NT2/D1 (cell line): ENCODE measurements at regions not wholly inside any gene's neighbourhood (a gene's known extent, or its start where the extent isn't known, plus 50 kb on each side); places are given as distances from the start of the nearest gene placed in this dataset.

Source experiments
- DNase-seq: peaks from one replicate; pipeline ENCODE4 v3.0.0-alpha.2; 2011; ENCODE audit warnings: low read depth, low spot score
- H3K27me3 ChIP-seq: 2 replicates; pipeline ENCODE4 v1.6.0; 2011; ENCODE audit warnings: mild to moderate bottlenecking; ENCODE audit not compliant: insufficient read length, insufficient read depth
- H3K36me3 ChIP-seq: 2 replicates; pipeline ENCODE4 v1.6.1; 2011; ENCODE audit warnings: mild to moderate bottlenecking, low read length, mixed read lengths; ENCODE audit not compliant: insufficient read depth, insufficient read length
- H3K4me1 ChIP-seq: 2 replicates; pipeline ENCODE4 v1.5.1; 2011; ENCODE audit not compliant: insufficient read depth, insufficient read length
- H3K4me3 ChIP-seq: 2 replicates; pipeline ENCODE4 v1.5.1; 2011; ENCODE audit warnings: low read depth; ENCODE audit not compliant: insufficient read length
- H3K9ac ChIP-seq: 2 replicates; pipeline ENCODE4 v1.6.0; 2011; ENCODE audit warnings: low read depth; ENCODE audit not compliant: insufficient read length
- H3K9me3 ChIP-seq: 2 replicates; pipeline ENCODE4 v1.5.1; 2011; ENCODE audit warnings: mild to moderate bottlenecking, low read length; ENCODE audit not compliant: insufficient read depth
- SUZ12 ChIP-seq: IDR thresholded peaks from 2 replicates; pipeline ENCODE4 v1.6.1; 2011; ENCODE audit not compliant: insufficient read length, insufficient read depth; ENCODE audit errors: extremely low read depth
- YY1 ChIP-seq: IDR thresholded peaks from 2 replicates; pipeline ENCODE4 v1.6.1; 2011; ENCODE audit not compliant: insufficient read length, insufficient read depth
- ZNF274 ChIP-seq: IDR thresholded peaks from 2 replicates; pipeline ENCODE4 v1.6.1; 2011; ENCODE audit warnings: mild to moderate bottlenecking, low read depth, low read length

DNA sequence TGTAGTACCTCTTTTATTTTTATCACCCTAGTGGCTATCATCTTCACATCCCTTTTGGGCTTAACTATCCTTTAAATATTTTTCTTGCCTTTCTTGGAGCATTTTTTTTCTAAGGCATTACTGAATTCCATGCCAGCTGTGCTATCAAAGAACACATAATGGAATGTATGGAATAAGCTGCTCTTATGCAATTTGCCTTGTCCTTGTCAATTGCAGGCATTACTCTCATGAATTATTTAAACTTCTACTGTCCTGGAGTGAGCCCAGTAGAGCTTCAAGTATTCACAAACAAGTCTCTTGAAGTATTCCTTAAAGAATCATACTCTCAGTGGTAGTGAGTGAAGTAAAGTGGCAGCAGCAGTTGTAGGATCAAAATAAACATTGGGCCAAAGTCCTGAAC is 144.6 kb upstream of the IGFBP7 start:
- TF ChIP-seq SUZ12 = no peak
- TF ChIP-seq YY1 = no peak
- no peak for TF ChIP-seq ZNF274

DNA sequence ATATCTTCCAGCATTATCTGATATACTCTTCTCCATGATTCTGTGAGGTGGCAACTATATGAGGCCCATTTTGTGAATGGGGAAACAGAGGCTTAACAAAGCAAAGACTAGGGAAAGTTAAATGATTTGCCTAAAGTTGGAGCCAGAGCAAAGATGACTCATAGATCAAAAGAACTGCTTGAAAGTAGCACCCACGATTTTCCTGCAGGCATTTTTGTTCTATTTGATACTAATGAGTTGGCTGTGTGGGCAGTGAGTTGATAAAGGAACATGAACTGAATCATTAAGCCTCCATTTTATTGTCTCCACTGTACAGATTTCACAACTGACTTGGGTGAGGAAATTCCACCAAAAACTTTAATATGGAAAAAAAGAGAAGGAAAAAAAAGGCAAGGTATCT is 138.9 kb upstream of the IGFBP7 start:
- DNase-seq = no peak
- no peaks in the 10 kb centered on the region for H3K36me3 ChIP-seq
- no peak for TF ChIP-seq YY1
- TF ChIP-seq ZNF274 = no peak
- no peak for TF ChIP-seq SUZ12
- H3K9me3 ChIP-seq = no peaks in the 10 kb centered on the region
- H3K4me3 ChIP-seq = no peak overlapping the region
- H3K4me1 ChIP-seq = no peaks in the 10 kb centered on the region
- no peaks in the 10 kb centered on the region for H3K27me3 ChIP-seq
- H3K9ac ChIP-seq = no peak overlapping the region

More for the DNA sequence above, 144.6 kb upstream of the IGFBP7 start:
- no peak overlapping the region for H3K9ac ChIP-seq
- H3K36me3 ChIP-seq = no peaks in the 10 kb centered on the region
- DNase-seq = no peak
- no peaks in the 10 kb centered on the region for H3K4me1 ChIP-seq
- H3K4me3 ChIP-seq = no peak overlapping the region
- no peaks in the 10 kb centered on the region for H3K27me3 ChIP-seq
- no peaks in the 10 kb centered on the region; the same call in 1 of the 2 replicates for H3K9me3 ChIP-seq

DNA sequence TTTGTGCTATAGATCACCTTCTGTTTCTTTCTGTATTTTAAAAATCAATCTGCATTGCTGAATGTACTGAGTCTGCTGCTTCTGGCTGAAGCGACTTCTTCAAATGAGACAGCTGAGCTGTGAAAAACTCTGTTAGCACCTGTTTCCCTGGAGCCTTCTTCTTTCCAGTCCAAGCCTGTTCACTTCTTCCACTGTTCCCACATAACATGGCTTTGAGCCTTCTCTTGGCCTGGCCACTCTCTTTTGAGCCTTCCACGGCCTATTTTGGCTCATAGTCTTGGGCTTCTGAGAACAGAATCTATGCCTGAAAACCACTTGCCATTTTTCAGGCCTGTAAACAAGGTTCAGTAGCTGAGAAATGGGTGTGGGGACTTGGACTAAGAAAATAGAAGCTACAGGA is 132.9 kb upstream of the IGFBP7 start:
- Histone ChIP-seq H3K27me3 (no peaks in the 10 kb centered on the region), H3K4me3 (no peak overlapping the region), H3K36me3 (no peaks in the 10 kb centered on the region), H3K9me3 (no peaks in the 10 kb centered on the region), H3K4me1 (no peaks in the 10 kb centered on the region), H3K9ac (no peak overlapping the region)
- no peak for DNase-seq
- TF ChIP-seq SUZ12 = no peak
- TF ChIP-seq YY1 = no peak
- TF ChIP-seq ZNF274 = no peak

- H3K4me3 ChIP-seq = no peak overlapping the region
- H3K4me1 ChIP-seq = peaks cover 2% of the 10 kb centered on the region
- no peaks in the 10 kb centered on the region for H3K27me3 ChIP-seq
- DNase-seq = no peak
- no peak for TF ChIP-seq SUZ12
- TF ChIP-seq ZNF274 = no peak
- no peak for TF ChIP-seq YY1
- no peaks in the 10 kb centered on the region for H3K36me3 ChIP-seq
- no peaks in the 10 kb centered on the region for H3K9me3 ChIP-seq
- H3K9ac ChIP-seq = no peak overlapping the region
Measured at GRCh38 chr4:57234252-57234775, 124.1 kb upstream of the IGFBP7 start.

DNA sequence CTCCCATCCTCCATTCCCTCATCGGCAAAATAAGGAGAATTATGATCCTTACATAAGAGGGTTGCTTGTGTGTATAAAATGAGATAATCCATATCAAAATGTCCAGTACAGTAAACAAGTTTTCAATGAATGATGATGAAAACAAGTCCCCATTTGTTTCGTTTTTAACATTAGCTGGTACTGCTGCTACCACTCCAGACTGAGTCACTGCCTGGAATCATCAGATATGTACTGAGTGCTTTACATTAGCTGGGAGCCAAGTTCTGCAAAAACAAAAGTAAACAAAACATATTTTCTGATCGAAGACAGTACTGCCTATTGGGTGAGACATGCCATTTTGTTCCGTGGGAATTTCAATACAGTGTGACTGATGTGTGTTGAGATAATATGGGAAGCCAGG is 123.2 kb upstream of the IGFBP7 start:
- Histone ChIP-seq H3K9ac (no peak overlapping the region), H3K4me3 (no peak overlapping the region), H3K9me3 (no peaks in the 10 kb centered on the region), H3K36me3 (no peaks in the 10 kb centered on the region), H3K27me3 (no peaks in the 10 kb centered on the region), H3K4me1 (peaks cover 2% of the 10 kb centered on the region)
- TF ChIP-seq SUZ12 (no peak), YY1 (no peak), ZNF274 (no peak)
- no peak for DNase-seq

GRCh38 chr4:57231781-57232180 is 121.6 kb upstream of the IGFBP7 start:
- TF ChIP-seq ZNF274 (no peak), SUZ12 (no peak), YY1 (no peak)
- no peak overlapping the region for H3K9ac ChIP-seq
- no peaks in the 10 kb centered on the region for H3K9me3 ChIP-seq
- H3K36me3 ChIP-seq = no peaks in the 10 kb centered on the region
- peaks cover 2% of the 10 kb centered on the region for H3K4me1 ChIP-seq
- H3K27me3 ChIP-seq = no peaks in the 10 kb centered on the region
- DNase-seq = no peak
- H3K4me3 ChIP-seq = no peak overlapping the region

GRCh38 chr4:57220734-57221133 is 110.5 kb upstream of the IGFBP7 start:
- H3K9ac ChIP-seq = no peak overlapping the region
- no peaks in the 10 kb centered on the region for H3K27me3 ChIP-seq
- no peak overlapping the region for H3K4me3 ChIP-seq
- H3K4me1 ChIP-seq = no peaks in the 10 kb centered on the region
- no peaks in the 10 kb centered on the region for H3K36me3 ChIP-seq
- DNase-seq = no peak
- peaks cover 15% of the 10 kb centered on the region; the same call in 1 of the 2 replicates for H3K9me3 ChIP-seq
- no peak for TF ChIP-seq YY1
- no peak for TF ChIP-seq SUZ12

DNA sequence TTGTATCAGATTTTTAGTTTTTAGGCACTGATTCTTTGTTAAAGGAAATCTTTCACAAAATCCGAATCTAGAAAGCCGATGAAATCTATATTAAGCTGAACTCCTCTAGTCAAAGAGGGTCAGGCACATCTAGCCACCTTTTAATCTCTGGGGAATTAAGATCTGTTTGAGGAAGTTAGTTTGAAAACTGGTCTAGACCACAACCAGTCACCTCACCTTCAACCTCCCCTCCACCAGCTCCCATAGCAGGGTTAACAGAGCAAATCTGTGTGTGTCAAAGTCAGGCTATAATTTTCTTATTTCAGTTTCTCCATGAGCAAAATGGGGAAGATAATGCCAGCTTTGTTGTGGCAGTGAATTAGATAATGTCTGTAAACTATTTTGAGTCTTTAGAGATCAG is 110.0 kb upstream of the IGFBP7 start:
- Histone ChIP-seq H3K4me3 (no peak overlapping the region), H3K9me3 (peaks cover 15% of the 10 kb centered on the region; the same call in 1 of the 2 replicates), H3K9ac (no peak overlapping the region), H3K4me1 (no peaks in the 10 kb centered on the region), H3K27me3 (no peaks in the 10 kb centered on the region), H3K36me3 (no peaks in the 10 kb centered on the region)
- TF ChIP-seq YY1 = no peak
- TF ChIP-seq ZNF274 = no peak
- TF ChIP-seq SUZ12 = no peak
- DNase-seq = no peak
